Fibroblast of mammary gland (primary cell): ENCODE measurements at regions not wholly inside any gene's neighbourhood (a gene's known extent, or its start where the extent isn't known, plus 50 kb on each side); places are given as distances from the start of the nearest gene placed in this dataset.

ENCODE experiments used
- DNase-seq: peaks from one replicate; pipeline ENCODE4 v3.0.0-alpha.2; 2010; ENCODE audit warnings: low read depth
- H3K4me3 ChIP-seq: 2 replicates; pipeline ENCODE4 v1.5.1; 2011; ENCODE audit warnings: low read depth, mild to moderate bottlenecking, low read length, moderate library complexity; ENCODE audit not compliant: control insufficient read depth
- CTCF ChIP-seq: conservative IDR thresholded peaks from 2 replicates; pipeline ENCODE4 v1.5.1; 2011; ENCODE audit warnings: low read depth, low read length, inconsistent platforms; ENCODE audit not compliant: control insufficient read depth, insufficient read depth

- DNase-seq = peak; percentile 46
- no peak overlapping the region for H3K4me3 ChIP-seq
- TF ChIP-seq CTCF = no peak
Measured at GRCh38 chr7:45975367-45975766, 54.3 kb upstream of the IGFBP3 start.

- no peak for TF ChIP-seq CTCF
- DNase-seq = no peak
- no peak overlapping the region for H3K4me3 ChIP-seq
Measured at GRCh38 chr7:45974540-45975360, 53.7 kb upstream of the IGFBP3 start.

GRCh38 chr7:45973725-45974532 lies 52.9 kb upstream of the IGFBP3 start:
- DNase-seq = no peak
- no peak overlapping the region for H3K4me3 ChIP-seq
- TF ChIP-seq CTCF = no peak

- no peak for TF ChIP-seq CTCF
- no peak overlapping the region for H3K4me3 ChIP-seq
- no peak for DNase-seq
Measured at GRCh38 chr7:45972629-45973312, 51.7 kb upstream of the IGFBP3 start.

GRCh38 chr7:45971661-45972175 lies 50.6 kb upstream of the IGFBP3 start:
- no peak for TF ChIP-seq CTCF
- no peak for DNase-seq
- no peak overlapping the region for H3K4me3 ChIP-seq

GRCh38 chr7:45971171-45971570 lies 50.1 kb upstream of the IGFBP3 start:
- no peak overlapping the region for H3K4me3 ChIP-seq
- TF ChIP-seq CTCF = no peak
- DNase-seq = no peak
